ENCODE measurements at regions not wholly inside any gene's neighbourhood (a gene's known extent, or its start where the extent isn't known, plus 50 kb on each side); places are given as distances from the start of the nearest gene placed in this dataset.

DNA sequence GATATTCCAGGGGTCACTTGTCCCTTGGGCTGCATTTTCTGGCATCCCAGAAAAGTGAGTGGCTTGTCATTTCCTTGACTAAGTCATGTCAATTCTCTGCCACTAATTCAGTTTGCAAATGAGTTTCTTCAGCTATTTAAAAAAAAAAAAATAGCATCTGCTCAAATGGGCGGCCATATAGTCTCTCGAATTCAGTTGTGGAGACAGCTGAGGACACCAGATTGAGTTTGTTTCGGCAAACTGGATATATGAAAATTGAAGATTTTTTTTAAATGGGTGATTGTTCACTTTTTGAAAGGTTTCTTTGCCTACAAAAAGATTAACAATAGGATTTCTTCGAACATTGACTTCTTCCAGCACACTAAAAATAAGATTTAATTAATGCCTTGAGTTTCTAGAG, 96.3 kb upstream of the TIAM2 start:
- no peak for DNase-seq (ENCODE audit: low spot score in 2 of 2)
- TF ChIP-seq POLR2A (IDR thresholded peaks at IDR 0.05), result no peak
- TF ChIP-seq EP300 (IDR thresholded peaks at IDR 0.05), result no peak
- TF ChIP-seq, protein P1, sequence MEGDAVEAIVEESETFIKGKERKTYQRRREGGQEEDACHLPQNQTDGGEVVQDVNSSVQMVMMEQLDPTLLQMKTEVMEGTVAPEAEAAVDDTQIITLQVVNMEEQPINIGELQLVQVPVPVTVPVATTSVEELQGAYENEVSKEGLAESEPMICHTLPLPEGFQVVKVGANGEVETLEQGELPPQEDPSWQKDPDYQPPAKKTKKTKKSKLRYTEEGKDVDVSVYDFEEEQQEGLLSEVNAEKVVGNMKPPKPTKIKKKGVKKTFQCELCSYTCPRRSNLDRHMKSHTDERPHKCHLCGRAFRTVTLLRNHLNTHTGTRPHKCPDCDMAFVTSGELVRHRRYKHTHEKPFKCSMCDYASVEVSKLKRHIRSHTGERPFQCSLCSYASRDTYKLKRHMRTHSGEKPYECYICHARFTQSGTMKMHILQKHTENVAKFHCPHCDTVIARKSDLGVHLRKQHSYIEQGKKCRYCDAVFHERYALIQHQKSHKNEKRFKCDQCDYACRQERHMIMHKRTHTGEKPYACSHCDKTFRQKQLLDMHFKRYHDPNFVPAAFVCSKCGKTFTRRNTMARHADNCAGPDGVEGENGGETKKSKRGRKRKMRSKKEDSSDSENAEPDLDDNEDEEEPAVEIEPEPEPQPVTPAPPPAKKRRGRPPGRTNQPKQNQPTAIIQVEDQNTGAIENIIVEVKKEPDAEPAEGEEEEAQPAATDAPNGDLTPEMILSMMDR (IDR thresholded peaks at IDR 0.05), result no peak
- no peak for TF ChIP-seq POLR2AphosphoS5 (IDR thresholded peaks at IDR 0.05)
- Histone ChIP-seq H3K27me3 (no peaks in the 10 kb centered on the region), H3K4me3 (no peak overlapping the region), H3K36me3 (no peaks in the 10 kb centered on the region), H3K4me1 (no peaks in the 10 kb centered on the region), H3K27ac (no peak overlapping the region), H3K9me3 (no peaks in the 10 kb centered on the region)
- WGBS, result 95% methylated on average over 4 of the region's 4 CpGs

DNA sequence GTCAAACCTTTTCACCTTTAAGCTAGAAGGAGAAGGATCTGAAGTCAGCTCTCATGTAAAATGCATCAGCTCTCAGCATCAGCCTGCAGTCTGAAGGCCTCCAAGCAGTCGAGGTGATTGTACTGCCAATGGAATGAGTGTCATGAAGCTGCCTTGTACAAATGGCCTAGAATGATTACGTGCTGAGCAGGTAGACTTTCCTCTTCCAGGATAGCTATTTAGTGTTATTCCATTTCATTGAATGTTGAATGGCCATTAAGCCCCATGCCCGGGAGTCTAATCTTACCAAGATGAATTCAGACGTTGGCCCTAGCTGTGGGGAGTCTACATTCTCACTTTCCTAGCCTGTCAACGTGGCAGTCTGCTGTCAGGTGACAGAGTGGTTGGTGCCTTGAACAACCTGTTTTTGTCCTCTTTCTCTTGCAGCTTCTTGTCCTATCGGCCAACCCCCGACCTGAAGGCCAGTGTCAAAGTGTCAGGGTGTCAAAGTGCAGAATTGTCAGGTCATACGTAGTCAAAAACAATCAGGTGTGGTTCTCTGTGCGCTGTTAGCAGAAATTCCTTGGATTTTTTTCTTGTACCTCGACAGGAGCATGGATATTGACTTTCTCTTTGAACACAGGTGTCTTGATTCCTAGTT, 95.2 kb upstream of the TIAM2 start:
- TF ChIP-seq POLR2AphosphoS5 (IDR thresholded peaks at IDR 0.05) (no peak), EP300 (IDR thresholded peaks at IDR 0.05) (no peak), POLR2A (IDR thresholded peaks at IDR 0.05) (no peak)
- no peak overlapping the region for H3K27ac ChIP-seq
- no peaks in the 10 kb centered on the region for H3K4me1 ChIP-seq
- H3K36me3 ChIP-seq, result no peaks in the 10 kb centered on the region
- 94% methylated on average over 10 of the region's 10 CpGs for WGBS
- H3K4me3 ChIP-seq, result no peak overlapping the region
- no peaks in the 10 kb centered on the region for H3K9me3 ChIP-seq
- no peak for DNase-seq (ENCODE audit: low spot score in 2 of 2)
- H3K27me3 ChIP-seq, result no peaks in the 10 kb centered on the region

DNA sequence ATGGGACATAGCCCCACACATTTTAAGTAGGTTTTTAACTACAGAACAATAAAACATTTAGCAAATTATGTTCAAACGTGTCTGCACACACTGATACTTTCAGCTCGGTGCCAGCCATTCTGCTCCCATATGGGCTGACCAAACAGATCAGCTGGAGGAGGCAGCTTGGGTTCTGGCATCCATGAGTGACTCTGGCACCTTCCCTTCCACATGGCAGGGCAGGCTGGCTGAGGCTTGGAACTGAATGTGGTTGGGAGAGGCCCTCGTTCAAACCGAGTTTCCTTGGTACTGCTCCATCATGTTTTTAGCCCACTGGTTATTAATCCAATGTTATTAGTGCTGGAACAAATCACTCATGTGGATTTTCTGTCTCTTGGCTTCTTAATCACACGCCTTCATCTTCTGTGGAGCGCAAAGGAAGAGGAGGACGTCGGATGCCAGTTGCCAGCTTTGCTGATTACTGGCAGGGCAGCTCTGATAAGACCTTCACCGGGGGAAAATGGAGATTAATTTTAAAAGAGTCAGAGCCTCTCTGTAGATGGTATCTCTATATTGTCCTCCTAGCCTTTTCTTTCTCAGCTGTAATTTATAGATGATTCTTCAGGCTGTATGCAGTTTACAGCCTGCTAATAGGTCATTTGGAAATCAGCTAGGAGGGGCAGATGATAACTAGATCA, 93.1 kb upstream of the TIAM2 start:
- Histone ChIP-seq H3K4me1 (no peaks in the 10 kb centered on the region), H3K27me3 (no peaks in the 10 kb centered on the region), H3K4me3 (no peak overlapping the region), H3K27ac (no peak overlapping the region), H3K36me3 (no peaks in the 10 kb centered on the region), H3K9me3 (no peaks in the 10 kb centered on the region)
- whole genome bisulfite sequencing, result 34% methylated on average over 9 of the region's 9 CpGs
- DNase-seq (ENCODE audit: low spot score in 2 of 2), result peak in 1 of 2 donors; percentile 54
- no peak for TF ChIP-seq POLR2A (IDR thresholded peaks at IDR 0.05)

DNA sequence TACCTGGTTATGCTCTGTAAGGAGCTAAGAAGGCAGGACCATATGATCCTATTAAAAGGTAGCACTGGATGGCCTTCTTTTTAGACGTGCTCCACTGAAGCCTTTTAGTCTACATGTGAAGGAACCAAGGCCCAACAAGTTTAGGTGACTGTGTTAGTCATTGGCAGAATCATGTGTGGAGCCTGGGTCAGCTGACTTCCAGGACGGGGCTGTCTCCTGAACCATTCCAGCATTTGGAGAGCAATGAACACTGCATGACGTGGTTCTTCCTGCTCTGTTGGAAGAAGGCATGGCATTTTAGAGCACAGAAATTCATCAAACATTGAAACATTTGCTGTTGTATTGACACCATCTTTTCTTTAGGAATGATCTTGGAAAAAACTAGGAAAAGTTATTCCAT, 87.8 kb upstream of the TIAM2 start:
- H3K4me1 ChIP-seq, result no peaks in the 10 kb centered on the region
- no peaks in the 10 kb centered on the region for H3K27me3 ChIP-seq
- peak in 1 of 2 donors; percentile 7 for DNase-seq (ENCODE audit: low spot score in 2 of 2)
- H3K27ac ChIP-seq, result no peak overlapping the region
- peaks cover 3% of the 10 kb centered on the region for H3K36me3 ChIP-seq
- no peaks in the 10 kb centered on the region for H3K9me3 ChIP-seq
- TF ChIP-seq, protein P1 (IDR thresholded peaks at IDR 0.05), result no peak
- TF ChIP-seq EP300 (IDR thresholded peaks at IDR 0.05) (no peak), POLR2A (IDR thresholded peaks at IDR 0.05) (no peak), POLR2AphosphoS5 (IDR thresholded peaks at IDR 0.05) (no peak)
- no peak overlapping the region for H3K4me3 ChIP-seq
- 52% methylated on average over 3 of the region's 3 CpGs for WGBS

DNA sequence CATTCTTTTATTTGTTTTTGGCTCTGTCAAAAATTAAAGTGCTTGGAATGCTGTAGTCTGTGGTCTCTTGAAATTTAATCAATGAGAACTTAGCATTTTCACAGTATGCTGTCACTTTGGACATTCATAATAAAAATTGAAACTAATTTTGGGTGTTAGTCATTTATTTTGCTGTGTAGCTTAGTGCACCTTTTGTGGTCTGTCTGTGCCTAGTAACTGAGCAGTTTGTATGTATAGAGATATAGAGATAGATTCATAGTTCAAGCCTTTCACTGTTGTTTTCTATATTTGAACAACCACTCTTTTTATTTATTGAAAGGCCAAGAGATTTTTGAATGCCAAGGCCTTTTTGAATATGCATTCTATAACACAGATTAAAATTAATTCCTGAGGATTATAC, 86.4 kb upstream of the TIAM2 start:
- DNase-seq (ENCODE audit: low spot score in 2 of 2), result no peak
- Histone ChIP-seq H3K27ac (no peak overlapping the region), H3K4me3 (no peak overlapping the region), H3K36me3 (peaks cover 3% of the 10 kb centered on the region), H3K4me1 (no peaks in the 10 kb centered on the region), H3K27me3 (no peaks in the 10 kb centered on the region), H3K9me3 (no peaks in the 10 kb centered on the region)
- no peak for TF ChIP-seq POLR2AphosphoS5 (IDR thresholded peaks at IDR 0.05)
- no peak for TF ChIP-seq POLR2A (IDR thresholded peaks at IDR 0.05)
- no peak for TF ChIP-seq EP300 (IDR thresholded peaks at IDR 0.05)
- TF ChIP-seq, protein P1 (IDR thresholded peaks at IDR 0.05), result no peak

DNA sequence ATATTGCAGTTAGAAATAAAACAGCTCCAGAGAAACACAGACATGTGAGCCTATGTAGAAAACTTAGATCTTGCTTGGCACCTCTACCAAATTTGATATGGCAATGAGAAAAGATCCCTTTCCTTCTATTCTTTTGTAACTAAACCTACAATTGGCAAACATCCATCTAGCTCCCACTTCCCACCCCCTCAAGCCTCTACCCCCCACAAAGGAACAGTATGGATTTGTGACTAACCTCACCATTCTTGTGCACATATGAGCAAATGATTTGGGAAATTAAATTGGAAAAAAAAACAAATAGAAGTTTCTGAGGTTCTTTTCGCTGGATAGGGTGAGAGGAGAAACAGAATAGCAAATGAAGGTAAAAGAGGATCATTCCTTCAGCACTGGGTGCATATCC, 85.8 kb upstream of the TIAM2 start:
- DNase-seq (ENCODE audit: low spot score in 2 of 2), result no peak
- Histone ChIP-seq H3K27me3 (no peaks in the 10 kb centered on the region), H3K36me3 (peaks cover 3% of the 10 kb centered on the region), H3K27ac (no peak overlapping the region), H3K4me3 (no peak overlapping the region), H3K9me3 (no peaks in the 10 kb centered on the region), H3K4me1 (no peaks in the 10 kb centered on the region)
- 96% methylated on average over 1 of the region's 1 CpG for WGBS
- TF ChIP-seq EP300 (IDR thresholded peaks at IDR 0.05) (no peak), POLR2A (IDR thresholded peaks at IDR 0.05) (no peak), POLR2AphosphoS5 (IDR thresholded peaks at IDR 0.05) (no peak)
- TF ChIP-seq, protein P1 (IDR thresholded peaks at IDR 0.05), result no peak

Data from suprapubic skin (tissue), 4 donors.